GM19463 (cell line): ENCODE measurements at regions not wholly inside any gene's neighbourhood (a gene's known extent, or its start where the extent isn't known, plus 50 kb on each side); places are given as distances from the start of the nearest gene placed in this dataset.

Experiments used
- ATAC-seq: cut with Tn5 transposase; IDR thresholded peaks from one replicate; pipeline ENCODE4 v1.9.1; 2021; ENCODE audit warnings: mild to moderate bottlenecking, moderate library complexity; ENCODE audit not compliant: unreplicated experiment

DNA sequence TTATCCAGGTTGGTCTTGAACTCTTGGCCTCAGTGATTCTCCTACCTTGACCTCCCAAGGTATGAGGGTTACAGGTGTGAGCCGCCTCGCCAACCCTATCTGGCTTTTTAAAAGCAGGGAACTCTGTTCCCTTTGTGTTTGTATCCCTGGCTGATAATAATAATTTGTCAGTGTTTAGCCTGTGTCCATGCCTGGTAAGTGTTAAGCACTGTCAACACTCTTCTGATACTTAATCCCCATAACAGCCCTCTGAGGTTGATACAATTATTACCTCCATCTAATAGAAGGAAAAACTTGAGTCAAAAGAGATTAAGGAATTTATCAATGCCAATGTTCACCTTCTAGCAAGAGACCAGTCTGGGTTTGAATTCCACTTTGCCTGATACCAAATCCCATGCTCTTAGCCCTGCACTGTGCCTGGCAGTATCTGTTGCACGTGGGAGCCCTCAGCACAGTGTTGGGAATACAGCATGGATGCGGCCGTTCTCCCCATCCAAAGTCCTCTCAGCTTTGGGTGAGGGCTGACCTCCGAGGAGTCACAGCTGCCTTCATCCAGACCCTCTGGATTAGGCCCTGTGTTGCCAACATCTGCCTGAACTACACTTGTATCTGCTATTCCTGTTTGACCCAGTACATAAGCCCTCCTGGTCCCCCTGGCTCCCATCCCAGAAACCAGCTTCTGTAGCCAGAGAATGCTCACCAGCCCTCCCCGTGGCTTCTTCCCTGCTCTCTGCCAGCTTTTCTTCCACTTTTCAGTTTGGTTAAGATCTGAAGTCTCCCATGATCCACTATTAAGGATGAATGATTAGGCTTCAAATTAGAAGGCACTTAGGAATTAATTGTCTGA is 335.6 kb upstream of the ASIC2 start:
- no peak for ATAC-seq

DNA sequence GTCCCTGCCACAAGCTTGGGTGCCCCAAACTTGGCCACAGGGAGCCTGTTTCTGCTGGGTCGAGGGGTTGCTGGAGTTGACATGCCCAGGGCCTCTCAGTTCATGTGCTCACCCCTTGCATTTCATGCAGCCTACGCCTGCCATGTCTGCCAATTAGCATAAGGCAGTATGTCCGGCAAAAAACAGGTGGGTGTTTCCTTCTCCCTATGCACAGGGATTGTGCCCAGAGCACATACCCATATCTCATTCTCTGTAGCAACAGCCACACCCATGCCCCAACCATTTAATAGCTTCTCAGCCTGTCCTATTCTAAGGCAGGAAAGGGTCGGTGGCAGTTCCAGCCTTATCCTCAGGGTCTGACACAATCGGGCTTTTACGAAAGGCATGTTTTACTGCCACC is 340.4 kb upstream of the ASIC2 start:
- ATAC-seq, result no peak

DNA sequence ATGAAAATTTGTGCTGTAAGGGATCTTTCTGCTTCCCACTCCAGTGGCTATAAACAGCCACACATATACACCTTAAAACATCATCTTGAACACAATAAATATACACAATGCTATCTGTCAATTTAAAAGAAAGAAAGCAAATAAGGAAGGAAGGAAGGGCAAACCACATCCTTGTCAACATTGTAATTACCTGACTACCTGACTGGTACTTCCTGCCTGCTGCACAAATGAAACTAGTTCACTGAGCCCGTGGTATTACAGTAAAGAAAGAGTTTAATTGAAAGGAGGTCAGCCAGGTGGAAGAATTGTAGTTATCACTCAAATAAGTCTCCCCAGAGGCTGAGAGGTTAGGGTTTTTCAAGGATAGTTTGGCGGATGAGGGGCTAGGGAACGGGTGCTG is 344.4 kb upstream of the ASIC2 start:
- no peak for ATAC-seq

DNA sequence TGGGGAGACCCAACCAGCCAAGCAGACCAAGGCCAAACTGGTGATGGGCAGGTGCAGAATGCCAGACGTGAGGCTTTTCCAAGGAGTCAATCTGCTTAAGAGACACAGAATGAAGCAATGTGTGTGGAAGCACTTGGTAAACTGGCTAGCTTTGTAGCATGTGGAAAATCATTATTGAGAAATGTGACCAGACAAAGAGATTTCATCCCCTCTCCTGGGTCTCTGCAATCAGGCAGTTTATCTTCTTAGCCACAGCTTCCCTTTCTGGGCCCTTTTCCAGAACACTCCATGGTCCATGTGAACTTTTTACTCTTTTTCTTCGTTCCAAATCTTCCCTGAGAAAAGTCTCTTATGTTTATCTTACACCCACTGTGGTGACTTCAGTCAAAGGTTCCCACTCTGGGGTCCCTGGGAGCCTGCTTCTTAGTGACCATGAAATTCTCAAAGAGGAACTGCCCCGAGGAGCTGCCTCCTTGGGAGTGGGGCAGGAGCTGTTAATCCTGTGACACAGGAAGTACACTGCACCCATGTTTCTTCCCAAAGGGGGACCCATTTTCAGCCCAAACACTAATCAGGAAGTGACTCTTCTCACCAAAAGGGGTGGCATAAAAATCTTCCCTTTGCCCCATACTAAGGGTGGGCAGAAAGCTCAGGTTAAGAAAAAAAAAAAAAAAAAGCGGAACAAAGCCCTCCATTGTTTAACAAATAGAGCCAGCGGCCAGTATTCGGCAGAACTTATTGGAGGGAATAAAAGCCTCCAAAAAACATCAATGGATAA is 346.2 kb upstream of the ASIC2 start:
- no peak for ATAC-seq

DNA sequence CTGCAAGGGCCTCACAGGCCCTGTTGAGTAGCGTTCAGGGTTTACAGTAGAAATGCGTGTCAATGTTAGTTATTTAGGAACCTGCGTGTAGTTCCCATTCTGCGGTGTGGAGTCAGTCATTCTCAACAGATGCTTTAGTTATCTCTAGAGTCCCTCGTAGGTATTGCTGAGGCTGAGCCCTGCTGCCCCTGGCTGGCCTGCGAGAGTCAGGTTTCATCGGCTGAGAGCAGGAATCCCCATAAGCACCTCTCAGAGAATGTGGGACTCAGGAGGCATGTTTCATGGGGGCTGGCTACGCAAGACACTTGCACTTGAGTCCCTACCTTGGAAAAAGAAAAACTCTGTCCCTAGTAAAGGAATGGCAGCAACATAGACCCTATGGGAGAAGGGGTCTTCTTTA is 347.5 kb upstream of the ASIC2 start:
- no peak for ATAC-seq

DNA sequence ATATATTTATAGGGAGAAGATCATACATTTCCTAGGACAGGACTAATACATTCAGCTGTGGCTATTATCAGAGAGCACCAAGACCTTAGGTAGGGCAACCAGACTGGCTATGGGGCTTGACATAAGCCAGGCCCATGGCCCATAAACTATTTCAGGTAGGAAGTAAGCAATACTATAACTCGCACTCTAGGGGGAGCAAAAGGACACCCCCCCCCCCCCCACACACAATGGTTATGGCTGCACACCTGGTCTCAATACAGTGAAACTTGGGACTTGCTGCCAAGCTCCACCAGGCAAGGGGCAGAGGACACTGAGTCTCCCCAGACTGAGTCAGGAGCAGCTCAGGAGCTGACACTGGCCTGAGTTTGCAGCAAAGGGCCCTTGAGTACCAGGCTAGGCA is 348.9 kb upstream of the ASIC2 start:
- no peak for ATAC-seq

DNA sequence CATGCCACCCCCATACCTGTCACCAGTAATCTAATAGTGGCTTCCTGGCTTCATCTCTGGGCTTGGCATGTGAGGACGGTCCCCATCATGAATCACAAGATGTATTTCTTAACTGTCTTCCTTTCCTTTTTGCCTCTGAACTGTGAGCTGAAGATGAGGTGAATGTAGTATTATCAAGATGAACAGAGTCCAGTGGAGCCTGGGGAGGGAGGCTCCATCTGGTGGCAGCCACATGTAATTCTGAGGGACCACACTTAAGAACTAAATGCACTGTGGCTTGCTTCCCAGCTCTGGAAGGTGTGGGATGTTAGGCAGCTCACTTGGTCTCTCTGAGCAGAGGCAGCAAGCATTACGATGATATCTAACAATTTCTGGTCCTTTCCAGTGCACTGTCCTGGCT is 354.9 kb upstream of the ASIC2 start:
- no peak for ATAC-seq

DNA sequence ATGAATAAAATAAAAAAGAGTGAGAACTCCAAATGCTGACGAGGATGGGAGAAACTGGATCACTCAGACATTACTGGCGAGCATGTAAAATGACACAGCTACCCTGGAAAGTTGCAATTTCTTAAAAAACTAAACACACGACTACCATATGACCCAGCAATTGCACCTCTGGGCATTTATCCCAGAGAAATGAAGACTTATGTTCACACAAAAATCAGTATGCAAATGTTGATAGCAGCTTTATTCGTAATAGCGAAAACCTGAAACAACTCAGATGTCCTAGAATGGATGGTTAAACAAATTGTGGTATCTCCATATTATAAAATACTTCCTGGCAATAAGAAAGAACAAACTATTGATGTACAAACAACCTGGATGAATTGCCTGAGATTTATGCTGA is 357.2 kb upstream of the ASIC2 start:
- no peak for ATAC-seq

DNA sequence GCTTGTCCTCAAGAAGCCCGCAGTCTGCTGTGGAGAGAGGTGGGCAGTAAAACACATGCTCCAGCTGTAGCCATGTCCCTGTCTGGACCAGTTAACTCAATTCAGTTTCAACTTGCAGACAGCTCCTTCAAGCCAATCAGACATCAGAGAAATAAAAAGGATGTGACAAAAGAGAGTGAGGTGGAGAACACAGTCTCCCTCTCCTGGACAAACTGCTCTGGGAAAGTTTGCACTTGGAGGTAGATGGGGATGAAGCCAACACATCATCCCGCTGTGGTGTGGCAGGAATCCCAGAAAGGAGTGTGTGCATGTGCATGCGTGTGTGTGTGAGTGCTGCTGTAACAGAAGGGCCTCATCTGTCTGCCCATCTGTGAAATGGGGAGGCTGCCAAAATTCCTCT is 358.6 kb upstream of the ASIC2 start:
- ATAC-seq, result no peak

DNA sequence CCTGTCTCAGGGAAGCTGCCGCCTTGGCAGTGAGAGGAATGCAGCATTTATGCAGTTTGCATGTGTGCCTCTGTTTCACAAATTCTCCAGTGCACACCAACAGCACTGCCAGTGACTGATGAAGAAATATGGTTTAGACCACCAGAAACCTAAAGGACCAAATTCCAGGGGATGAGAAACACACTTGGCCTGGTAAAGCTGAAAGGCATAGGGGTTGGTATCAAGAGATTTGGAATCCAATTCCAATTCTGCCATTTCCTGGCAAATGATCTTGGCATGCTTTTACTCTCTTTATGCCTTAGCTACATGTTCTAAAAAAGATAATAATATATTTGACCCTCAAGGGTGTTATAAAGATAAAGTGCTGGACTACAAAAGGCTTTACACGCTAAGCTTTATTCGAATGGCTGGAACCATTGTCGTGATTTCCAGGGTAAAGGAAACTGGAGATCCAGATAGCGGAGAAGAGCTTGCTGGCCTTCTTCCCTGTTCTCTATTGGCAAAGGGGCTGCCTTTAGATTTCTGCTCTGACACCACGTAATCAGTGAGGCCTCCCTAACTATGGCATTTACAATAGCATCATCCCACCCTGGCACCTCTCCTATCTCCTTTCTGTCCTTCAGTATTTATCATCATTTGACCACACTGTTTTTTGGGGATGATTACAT is 359.8 kb upstream of the ASIC2 start:
- ATAC-seq, result no peak

DNA sequence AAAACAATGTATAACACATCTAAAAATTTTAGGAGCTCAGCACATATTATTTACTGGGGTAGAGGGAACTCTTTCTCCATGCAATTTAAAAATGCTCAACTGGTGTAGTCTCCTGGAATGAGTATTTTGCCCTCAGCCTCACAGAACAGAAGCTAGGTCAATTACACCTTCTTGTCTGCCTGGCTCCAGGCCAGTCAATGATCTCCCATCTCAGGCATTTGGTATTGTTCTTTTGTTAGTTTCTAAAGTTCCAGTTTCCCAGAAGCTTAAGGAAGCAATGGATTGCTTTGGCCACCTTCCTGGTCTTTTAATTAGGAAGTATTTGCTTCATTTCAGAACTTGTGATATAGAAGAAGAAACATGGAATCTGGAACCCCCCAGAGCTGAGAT is 360.3 kb upstream of the ASIC2 start:
- no peak for ATAC-seq

DNA sequence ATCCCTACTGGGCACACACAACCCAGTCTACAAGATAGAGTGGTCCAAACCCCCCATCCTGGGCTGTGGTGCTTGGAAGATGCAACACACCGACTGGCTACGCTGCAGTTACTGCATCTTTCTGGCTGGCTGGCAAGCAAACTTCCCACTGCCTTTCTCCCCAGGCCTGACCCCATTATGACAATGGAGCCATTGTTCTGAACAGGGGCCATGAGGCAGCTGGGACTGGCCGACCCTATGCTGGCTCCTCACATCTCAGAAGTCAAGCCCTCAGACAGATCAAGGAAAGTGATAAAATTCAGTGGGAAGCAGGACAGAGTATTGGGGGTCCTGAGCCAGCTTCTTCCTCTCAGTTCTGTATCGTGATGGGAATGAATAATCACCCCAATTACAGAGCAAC is 364.1 kb upstream of the ASIC2 start:
- no peak for ATAC-seq

DNA sequence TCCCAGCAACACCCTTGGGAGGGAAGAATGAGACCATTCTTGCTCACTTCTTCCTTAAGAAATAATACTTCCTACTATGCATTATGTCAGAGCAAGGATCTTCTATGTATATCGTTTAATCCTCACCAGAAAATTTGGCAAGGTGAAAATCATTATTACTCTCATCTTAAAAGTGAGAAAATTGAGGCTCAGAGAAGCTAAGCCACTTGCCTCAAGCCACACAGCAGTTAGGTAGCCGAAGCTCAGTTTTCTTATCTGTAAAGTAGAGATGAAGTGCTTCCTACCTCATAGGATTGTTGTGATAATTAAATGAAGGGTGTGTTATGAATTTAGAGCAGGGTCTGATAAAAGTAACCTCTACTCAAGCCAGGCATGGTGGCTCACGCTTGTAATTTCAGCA is 368.9 kb upstream of the ASIC2 start:
- no peak for ATAC-seq

DNA sequence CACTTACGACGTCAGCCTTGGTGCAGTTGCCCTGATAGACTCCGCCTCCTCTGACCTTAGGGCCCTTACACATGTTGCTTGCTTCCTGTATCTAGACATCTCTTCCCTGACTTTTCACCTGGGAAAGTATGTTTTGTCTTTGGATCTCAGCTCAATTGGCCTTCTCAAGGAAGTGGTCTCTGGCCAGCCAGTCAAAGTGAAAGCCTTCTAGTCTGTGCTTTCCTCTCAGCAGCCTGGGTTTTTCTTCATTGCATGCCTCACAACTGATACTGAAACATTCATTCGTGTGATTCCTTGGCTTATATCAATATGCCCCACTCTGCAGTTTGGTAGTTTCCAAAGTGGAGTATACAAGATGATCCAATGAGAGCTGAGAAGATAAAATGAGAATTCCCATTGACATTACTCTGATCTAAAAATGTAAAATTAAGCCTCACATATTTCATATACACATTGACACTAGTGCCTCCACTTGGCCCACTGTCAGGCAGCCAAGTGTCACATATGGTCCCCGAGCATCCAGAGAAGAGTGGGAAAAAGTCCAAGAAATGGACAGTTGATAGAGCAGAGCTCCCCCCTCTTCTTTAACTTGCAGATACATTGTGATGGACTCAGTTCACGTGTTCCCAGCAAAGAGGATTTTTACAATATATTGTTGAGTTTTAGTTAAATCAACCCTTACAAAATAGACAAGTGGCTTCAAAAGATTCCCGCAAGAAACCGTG is 371.2 kb upstream of the ASIC2 start:
- ATAC-seq, result no peak

DNA sequence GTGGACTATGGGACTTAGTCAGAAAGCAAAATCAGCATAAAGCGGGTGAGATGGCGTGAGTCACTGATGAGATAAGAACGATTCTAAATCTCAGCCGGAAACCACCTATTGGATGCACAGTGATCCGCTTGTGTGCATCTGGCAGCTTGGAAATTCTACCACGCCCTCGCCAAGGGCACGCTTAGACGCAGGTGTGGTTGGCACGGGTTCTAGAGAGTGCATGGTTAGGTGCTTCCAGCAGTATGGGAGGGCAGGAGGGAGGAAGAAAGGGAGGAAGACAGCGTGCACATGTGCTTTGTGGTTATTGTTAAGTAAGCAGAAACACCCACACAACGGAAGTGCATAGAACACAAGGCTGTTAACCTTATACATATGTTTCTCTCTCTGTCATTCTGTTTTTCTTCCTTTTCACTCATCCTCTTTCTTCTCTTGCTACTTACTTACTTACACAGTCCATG is 374.0 kb upstream of the ASIC2 start:
- no peak for ATAC-seq

DNA sequence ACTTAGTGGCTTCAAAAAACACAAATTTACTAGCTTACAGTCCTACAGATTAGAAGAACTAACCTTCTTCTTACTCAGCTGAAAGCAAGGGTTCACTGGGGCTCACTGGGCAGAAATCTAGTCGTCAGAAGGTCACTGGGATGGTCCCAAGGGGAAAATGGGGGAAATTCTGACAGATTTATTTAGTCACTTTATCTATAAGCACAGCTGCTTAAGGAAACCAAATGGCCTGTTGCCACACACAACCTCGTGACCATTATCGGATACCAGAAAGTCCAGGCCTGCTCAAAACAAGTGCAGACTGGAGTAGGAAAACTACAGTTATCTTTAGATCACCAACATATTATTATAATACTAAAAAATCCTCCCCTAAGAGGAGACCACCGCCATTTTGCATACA is 374.6 kb upstream of the ASIC2 start:
- no peak for ATAC-seq

DNA sequence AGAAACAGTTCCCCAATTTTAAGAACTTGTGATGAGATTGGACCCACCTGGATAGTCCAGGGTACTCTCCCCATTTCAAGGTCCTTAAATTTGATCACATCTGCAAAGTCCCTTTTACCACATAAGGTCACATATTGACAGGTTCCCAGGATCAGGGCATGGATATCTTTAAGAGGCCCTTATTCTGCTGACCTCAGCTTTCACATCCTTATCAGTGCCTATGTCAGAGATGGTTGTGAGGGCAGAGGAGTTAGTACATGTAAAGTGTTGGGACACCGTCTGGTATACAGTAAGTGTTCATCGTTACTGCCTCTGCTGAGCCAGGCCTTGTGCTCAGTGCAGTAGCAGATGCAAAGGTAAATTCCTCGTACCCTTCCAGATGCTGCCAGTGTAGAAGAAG is 375.4 kb upstream of the ASIC2 start:
- no peak for ATAC-seq

DNA sequence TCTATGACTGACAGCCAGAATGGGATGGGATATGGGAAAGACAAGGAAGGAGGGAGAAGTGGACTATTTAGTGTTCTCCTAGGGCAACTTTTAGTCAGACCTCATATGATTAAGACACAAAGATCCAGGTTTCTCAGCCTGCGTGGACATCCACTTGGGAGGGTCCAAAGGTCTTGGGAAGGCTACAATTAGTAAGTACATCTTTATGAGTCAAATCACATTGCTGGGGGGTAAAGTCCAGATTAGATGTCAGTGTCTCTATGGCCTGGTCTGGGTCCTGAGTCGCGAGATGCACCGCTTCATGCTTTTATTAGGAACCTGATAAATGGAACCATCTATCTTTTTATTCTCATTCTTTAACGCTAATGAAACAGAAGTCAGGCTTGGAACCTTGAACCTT is 378.4 kb upstream of the ASIC2 start:
- no peak for ATAC-seq

DNA sequence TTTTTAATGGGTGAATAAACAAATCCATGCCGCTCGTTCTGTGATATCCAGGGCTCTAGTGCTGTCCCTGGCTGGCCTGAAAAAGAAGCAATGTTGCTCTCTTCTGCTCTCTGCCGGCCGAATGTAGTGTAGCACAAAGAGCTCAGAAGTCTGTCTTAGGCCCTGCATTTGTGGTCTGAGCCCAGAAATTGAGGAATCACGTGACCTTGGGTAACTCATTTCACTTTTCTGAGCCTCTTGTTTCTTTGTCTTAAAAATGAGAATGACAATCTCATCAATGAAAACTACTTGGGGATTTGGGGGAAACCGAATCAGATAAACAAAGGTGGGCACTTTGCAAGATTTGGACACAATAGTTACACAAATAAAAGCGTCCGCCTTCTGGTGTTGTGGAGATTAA is 381.6 kb upstream of the ASIC2 start:
- ATAC-seq, result no peak

DNA sequence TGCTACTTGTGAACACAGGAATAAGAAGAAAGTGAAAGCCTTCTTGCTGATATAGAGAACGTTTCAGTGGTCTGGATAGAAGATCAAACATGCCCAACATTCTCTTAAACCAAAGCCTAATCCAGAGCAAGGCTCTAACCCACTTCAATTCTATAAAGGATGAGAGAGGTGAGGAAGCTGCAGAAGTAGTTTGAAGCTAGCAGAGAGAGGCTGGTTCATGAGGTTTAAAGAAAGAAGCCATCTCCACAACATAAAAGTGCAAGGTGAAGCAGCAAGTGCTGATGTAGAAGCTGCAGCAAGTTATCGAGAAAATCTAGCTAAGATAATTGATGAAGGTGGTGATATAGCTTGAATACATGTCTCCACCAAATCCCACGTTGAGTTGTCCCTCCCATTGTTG is 383.3 kb upstream of the ASIC2 start:
- ATAC-seq, result no peak

DNA sequence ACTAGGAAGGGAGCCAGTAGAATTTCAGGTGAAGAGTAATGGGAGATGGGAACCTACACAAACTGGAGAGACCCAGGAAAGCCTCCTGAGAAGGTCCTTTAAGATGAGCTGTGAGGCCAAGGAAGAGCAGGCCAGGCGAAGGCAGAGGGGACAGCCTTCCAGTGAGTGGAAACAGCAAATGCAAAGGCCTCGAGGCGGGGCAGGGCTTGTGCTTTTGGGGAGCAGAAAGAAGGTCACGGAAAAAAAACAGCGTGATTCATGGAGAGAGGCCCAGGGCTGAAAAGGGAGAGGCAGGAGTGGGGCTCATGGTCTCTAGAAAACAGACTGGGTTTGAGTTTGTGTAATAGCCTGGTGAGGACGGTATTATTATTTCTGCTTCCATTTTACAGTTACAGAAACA is 386.5 kb upstream of the ASIC2 start:
- no peak for ATAC-seq
